ENCODE measurements at regions not wholly inside any gene's neighbourhood (a gene's known extent, or its start where the extent isn't known, plus 50 kb on each side); places are given as distances from the start of the nearest gene placed in this dataset.

- TF ChIP-seq, protein P1, sequence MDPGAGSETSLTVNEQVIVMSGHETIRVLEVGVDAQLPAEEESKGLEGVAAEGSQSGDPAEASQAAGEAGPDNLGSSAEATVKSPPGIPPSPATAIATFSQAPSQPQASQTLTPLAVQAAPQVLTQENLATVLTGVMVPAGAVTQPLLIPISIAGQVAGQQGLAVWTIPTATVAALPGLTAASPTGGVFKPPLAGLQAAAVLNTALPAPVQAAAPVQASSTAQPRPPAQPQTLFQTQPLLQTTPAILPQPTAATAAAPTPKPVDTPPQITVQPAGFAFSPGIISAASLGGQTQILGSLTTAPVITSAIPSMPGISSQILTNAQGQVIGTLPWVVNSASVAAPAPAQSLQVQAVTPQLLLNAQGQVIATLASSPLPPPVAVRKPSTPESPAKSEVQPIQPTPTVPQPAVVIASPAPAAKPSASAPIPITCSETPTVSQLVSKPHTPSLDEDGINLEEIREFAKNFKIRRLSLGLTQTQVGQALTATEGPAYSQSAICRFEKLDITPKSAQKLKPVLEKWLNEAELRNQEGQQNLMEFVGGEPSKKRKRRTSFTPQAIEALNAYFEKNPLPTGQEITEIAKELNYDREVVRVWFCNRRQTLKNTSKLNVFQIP (CRISPR knock-in tag; IDR thresholded peaks at IDR 0.05; ENCODE audit: borderline replicate concordance, low read depth), result no peak
- TF ChIP-seq RARB (CRISPR knock-in tag; IDR thresholded peaks at IDR 0.05) (no peak), TCF4 (CRISPR knock-in tag; IDR thresholded peaks at IDR 0.05; ENCODE audit: borderline replicate concordance) (no peak), ESRRG (CRISPR knock-in tag; IDR thresholded peaks at IDR 0.05) (no peak), GLIS3 (CRISPR knock-in tag; IDR thresholded peaks at IDR 0.05) (no peak), ZFP30 (CRISPR knock-in tag; IDR thresholded peaks at IDR 0.05) (no peak), CSDC2 (CRISPR knock-in tag; IDR thresholded peaks at IDR 0.05) (no peak), CREB5 (CRISPR knock-in tag; IDR thresholded peaks at IDR 0.05; ENCODE audit: low read depth) (no peak), BACH2 (CRISPR knock-in tag; IDR thresholded peaks at IDR 0.05; ENCODE audit: borderline replicate concordance) (no peak), ZNF70 (CRISPR knock-in tag; IDR thresholded peaks at IDR 0.05) (no peak), OSR1 (CRISPR knock-in tag; IDR thresholded peaks at IDR 0.05) (no peak), SNAI2 (CRISPR knock-in tag; IDR thresholded peaks at IDR 0.05) (no peak), ZNF565 (CRISPR knock-in tag; conservative IDR thresholded peaks at IDR 0.05; ENCODE audit: low read depth) (no peak), ZC3H10 (CRISPR knock-in tag; IDR thresholded peaks at IDR 0.05) (no peak), ZFP3 (CRISPR knock-in tag; IDR thresholded peaks at IDR 0.05) (no peak)
- TF ChIP-seq, protein P2, sequence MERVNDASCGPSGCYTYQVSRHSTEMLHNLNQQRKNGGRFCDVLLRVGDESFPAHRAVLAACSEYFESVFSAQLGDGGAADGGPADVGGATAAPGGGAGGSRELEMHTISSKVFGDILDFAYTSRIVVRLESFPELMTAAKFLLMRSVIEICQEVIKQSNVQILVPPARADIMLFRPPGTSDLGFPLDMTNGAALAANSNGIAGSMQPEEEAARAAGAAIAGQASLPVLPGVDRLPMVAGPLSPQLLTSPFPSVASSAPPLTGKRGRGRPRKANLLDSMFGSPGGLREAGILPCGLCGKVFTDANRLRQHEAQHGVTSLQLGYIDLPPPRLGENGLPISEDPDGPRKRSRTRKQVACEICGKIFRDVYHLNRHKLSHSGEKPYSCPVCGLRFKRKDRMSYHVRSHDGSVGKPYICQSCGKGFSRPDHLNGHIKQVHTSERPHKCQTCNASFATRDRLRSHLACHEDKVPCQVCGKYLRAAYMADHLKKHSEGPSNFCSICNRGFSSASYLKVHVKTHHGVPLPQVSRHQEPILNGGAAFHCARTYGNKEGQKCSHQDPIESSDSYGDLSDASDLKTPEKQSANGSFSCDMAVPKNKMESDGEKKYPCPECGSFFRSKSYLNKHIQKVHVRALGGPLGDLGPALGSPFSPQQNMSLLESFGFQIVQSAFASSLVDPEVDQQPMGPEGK (CRISPR knock-in tag; IDR thresholded peaks at IDR 0.05; ENCODE audit: borderline replicate concordance), result no peak
- TF ChIP-seq, protein P3, sequence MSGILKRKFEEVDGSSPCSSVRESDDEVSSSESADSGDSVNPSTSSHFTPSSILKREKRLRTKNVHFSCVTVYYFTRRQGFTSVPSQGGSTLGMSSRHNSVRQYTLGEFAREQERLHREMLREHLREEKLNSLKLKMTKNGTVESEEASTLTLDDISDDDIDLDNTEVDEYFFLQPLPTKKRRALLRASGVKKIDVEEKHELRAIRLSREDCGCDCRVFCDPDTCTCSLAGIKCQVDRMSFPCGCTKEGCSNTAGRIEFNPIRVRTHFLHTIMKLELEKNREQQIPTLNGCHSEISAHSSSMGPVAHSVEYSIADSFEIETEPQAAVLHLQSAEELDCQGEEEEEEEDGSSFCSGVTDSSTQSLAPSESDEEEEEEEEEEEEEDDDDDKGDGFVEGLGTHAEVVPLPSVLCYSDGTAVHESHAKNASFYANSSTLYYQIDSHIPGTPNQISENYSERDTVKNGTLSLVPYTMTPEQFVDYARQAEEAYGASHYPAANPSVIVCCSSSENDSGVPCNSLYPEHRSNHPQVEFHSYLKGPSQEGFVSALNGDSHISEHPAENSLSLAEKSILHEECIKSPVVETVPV (CRISPR knock-in tag; IDR thresholded peaks at IDR 0.05), result no peak
- ATAC-seq, result no peak
Measured at GRCh38 chr1:193342811-193343210, 156.4 kb upstream of the B3GALT2 start.

DNA sequence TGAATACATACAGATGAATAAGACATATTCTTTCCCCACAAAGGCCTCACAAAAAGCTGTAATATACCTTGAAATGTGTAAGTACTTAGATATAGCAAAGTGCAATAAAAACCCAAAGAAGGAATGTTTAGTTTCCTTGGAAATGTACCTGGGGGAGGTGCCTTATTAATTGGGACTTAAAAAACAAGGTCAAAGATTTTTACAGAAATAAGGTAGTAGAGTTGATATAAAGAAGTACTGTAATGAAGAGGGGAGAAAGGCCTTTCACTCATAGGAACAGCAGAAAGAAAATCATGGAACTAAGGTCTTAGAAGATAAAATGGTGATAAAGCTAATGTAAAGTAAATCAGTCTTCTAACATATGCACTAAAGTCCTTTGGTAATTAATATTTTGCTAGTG lies 153.9 kb upstream of the B3GALT2 start:
- ATAC-seq, result no peak
- no peak for TF ChIP-seq ISL1 (CRISPR knock-in tag; IDR thresholded peaks at IDR 0.05)
- TF ChIP-seq PPARA (CRISPR knock-in tag; IDR thresholded peaks at IDR 0.05; ENCODE audit: borderline replicate concordance), result no peak
- no peak for TF ChIP-seq RARB (CRISPR knock-in tag; IDR thresholded peaks at IDR 0.05)
- TF ChIP-seq, protein P2 (CRISPR knock-in tag; IDR thresholded peaks at IDR 0.05; ENCODE audit: borderline replicate concordance), result no peak
- TF ChIP-seq BACH2 (CRISPR knock-in tag; IDR thresholded peaks at IDR 0.05; ENCODE audit: borderline replicate concordance), result no peak
- TF ChIP-seq, protein P3 (CRISPR knock-in tag; IDR thresholded peaks at IDR 0.05), result no peak
- no peak for TF ChIP-seq TSHZ2 (CRISPR knock-in tag; IDR thresholded peaks at IDR 0.05)
- TF ChIP-seq ZFP3 (CRISPR knock-in tag; IDR thresholded peaks at IDR 0.05), result no peak
- TF ChIP-seq CREB5 (CRISPR knock-in tag; IDR thresholded peaks at IDR 0.05; ENCODE audit: low read depth), result no peak
- no peak for TF ChIP-seq TOX (CRISPR knock-in tag; IDR thresholded peaks at IDR 0.05; ENCODE audit: borderline replicate concordance)
- no peak for TF ChIP-seq CSDC2 (CRISPR knock-in tag; IDR thresholded peaks at IDR 0.05)
- TF ChIP-seq, protein P1 (CRISPR knock-in tag; IDR thresholded peaks at IDR 0.05; ENCODE audit: borderline replicate concordance, low read depth), result no peak
- no peak for TF ChIP-seq ZC3H10 (CRISPR knock-in tag; IDR thresholded peaks at IDR 0.05)
